ENCODE measurements at regions not wholly inside any gene's neighbourhood (a gene's known extent, or its start where the extent isn't known, plus 50 kb on each side); places are given as distances from the start of the nearest gene placed in this dataset.

- POLR2A ChIA-PET (ENCODE audit: unreplicated experiment) = no interaction called here
These were observed 1088.9 kb upstream of the GYPC start for GRCh38 chr2:125567100-125567499.

GRCh38 chr2:125572660-125573059, 1083.3 kb upstream of the GYPC start:
- TF ChIP-seq CTCF (conservative IDR thresholded peaks at IDR 0.05) (no peak), EZH2 (IDR thresholded peaks at IDR 0.05; ENCODE audit: low read depth) (no peak)
- no TSS peak for BruUV-seq (replicated peaks)
- H3K4me3 ChIP-seq = no peak overlapping the region
- ChIA-PET POLR2A (ENCODE audit: unreplicated experiment) (no interaction called here), CTCF (no interaction called here)
- no peak overlapping the region for H3K4me2 ChIP-seq
- DNase-seq = no peak
- H3K9me3 ChIP-seq (ENCODE audit: insufficient read depth, low read depth) = no peaks in the 10 kb centered on the region
- no peaks in the 10 kb centered on the region for H3K27me3 ChIP-seq (ENCODE audit: insufficient read depth, low read depth)
- H2AFZ ChIP-seq = no peak overlapping the region
- H3K9me2 ChIP-seq (ENCODE audit: insufficient read depth) = no peaks in the 10 kb centered on the region
- H3K79me2 ChIP-seq (ENCODE audit: low read depth) = no peaks in the 10 kb centered on the region
- intact Hi-C loops (cut with micrococcal nuclease; ENCODE audit: unreplicated experiment) = no loop called here
- H3F3A ChIP-seq (ENCODE audit: insufficient read depth, low read depth) = no peaks in the 10 kb centered on the region
- H3K27ac ChIP-seq = no peak overlapping the region
- H3K36me3 ChIP-seq (ENCODE audit: low read depth) = no peaks in the 10 kb centered on the region
- H4K20me1 ChIP-seq (ENCODE audit: insufficient read depth) = no peaks in the 10 kb centered on the region
- H3K4me1 ChIP-seq (replicated peaks; ENCODE audit: insufficient read depth) = no peaks in the 10 kb centered on the region

More at GRCh38 chr2:125567100-125567499, 1088.9 kb upstream of the GYPC start:
- Histone ChIP-seq H3K9me2 (ENCODE audit: insufficient read depth) (no peaks in the 10 kb centered on the region), H4K20me1 (ENCODE audit: insufficient read depth) (no peaks in the 10 kb centered on the region), H3F3A (ENCODE audit: insufficient read depth, low read depth) (no peaks in the 10 kb centered on the region), H3K4me1 (replicated peaks; ENCODE audit: insufficient read depth) (no peaks in the 10 kb centered on the region), H3K36me3 (ENCODE audit: low read depth) (no peaks in the 10 kb centered on the region), H3K9me3 (ENCODE audit: insufficient read depth, low read depth) (no peaks in the 10 kb centered on the region), H3K4me3 (no peak overlapping the region), H3K79me2 (ENCODE audit: low read depth) (no peaks in the 10 kb centered on the region), H3K27ac (no peak overlapping the region), H3K4me2 (no peak overlapping the region), H2AFZ (no peak overlapping the region), H3K27me3 (ENCODE audit: insufficient read depth, low read depth) (no peaks in the 10 kb centered on the region)
- TF ChIP-seq CTCF (conservative IDR thresholded peaks at IDR 0.05) = no peak
- TF ChIP-seq EZH2 (IDR thresholded peaks at IDR 0.05; ENCODE audit: low read depth) = no peak
- intact Hi-C loops (cut with micrococcal nuclease; ENCODE audit: unreplicated experiment) = no loop called here
- BruUV-seq (replicated peaks) = no TSS peak
- DNase-seq = no peak
- CTCF ChIA-PET = no interaction called here

- Histone ChIP-seq H3K4me1 (replicated peaks; ENCODE audit: insufficient read depth) (no peaks in the 10 kb centered on the region), H4K20me1 (ENCODE audit: insufficient read depth) (no peaks in the 10 kb centered on the region), H3K27me3 (ENCODE audit: insufficient read depth, low read depth) (no peaks in the 10 kb centered on the region), H3F3A (ENCODE audit: insufficient read depth, low read depth) (no peaks in the 10 kb centered on the region), H3K4me2 (no peak overlapping the region), H3K9me3 (ENCODE audit: insufficient read depth, low read depth) (no peaks in the 10 kb centered on the region), H3K9me2 (ENCODE audit: insufficient read depth) (no peaks in the 10 kb centered on the region), H3K27ac (no peak overlapping the region), H3K4me3 (no peak overlapping the region), H2AFZ (no peak overlapping the region), H3K79me2 (ENCODE audit: low read depth) (no peaks in the 10 kb centered on the region), H3K36me3 (ENCODE audit: low read depth) (no peaks in the 10 kb centered on the region)
- DNase-seq = no peak
- TF ChIP-seq EZH2 (IDR thresholded peaks at IDR 0.05; ENCODE audit: low read depth) (no peak), CTCF (conservative IDR thresholded peaks at IDR 0.05) (no peak)
- intact Hi-C loops (cut with micrococcal nuclease; ENCODE audit: unreplicated experiment) = no loop called here
- no TSS peak for BruUV-seq (replicated peaks)
- POLR2A ChIA-PET (ENCODE audit: unreplicated experiment) = no interaction called here
- CTCF ChIA-PET = no interaction called here
These were observed 1082.5 kb upstream of the GYPC start for GRCh38 chr2:125573432-125573831.

All from PC-9 (cell line).